PC-9 (cell line): ENCODE measurements at regions not wholly inside any gene's neighbourhood (a gene's known extent, or its start where the extent isn't known, plus 50 kb on each side); places are given as distances from the start of the nearest gene placed in this dataset.

ENCODE experiments used
- BruUV-seq: library from RNA; stranded (reverse); fragments of 400-500 nt; replicated peaks from 2 replicates; lab custom pipeline; 2021; lab: Mats Ljungman, UMichigan
- CTCF ChIA-PET: fragments of 300-600 bp; sonication (Branson Sonifier 250); formaldehyde crosslinking; loops from one replicate; lab custom pipeline; 2022; ENCODE audit warnings: antibody characterized with exemption; lab: Charles Lee
- POLR2A ChIA-PET: fragments of 300-600 bp; sonication (Branson Sonifier 250); formaldehyde crosslinking; loops from one replicate; lab custom pipeline; 2022; ENCODE audit warnings: antibody characterized with exemption; ENCODE audit not compliant: unreplicated experiment; lab: Charles Lee
- DNase-seq, 2 experiments: peaks; one replicate each; pipeline versions ENCODE4 v3.0.0 to v3.0.0-alpha.2; 2015 to 2022; ENCODE audit warnings: mixed read lengths in 1 of 2
- H2AFZ ChIP-seq: fragments of 200-600 bp; sonication (generic); 2 replicates; pipeline ENCODE4 v1.8.1; 2017; ENCODE audit warnings: antibody characterized with exemption
- H3F3A ChIP-seq: fragments of 200-600 bp; sonication (generic); 2 replicates; pipeline ENCODE4 v1.8.1; 2017; ENCODE audit warnings: antibody characterized with exemption, mild to moderate bottlenecking, low read depth; ENCODE audit not compliant: insufficient read depth
- H3K27ac ChIP-seq: fragments of 200-600 bp; sonication (generic); 2 replicates; pipeline ENCODE4 v1.6.1; 2016; ENCODE audit warnings: mixed run types
- H3K27me3 ChIP-seq: fragments of 200-600 bp; sonication (generic); 2 replicates; pipeline ENCODE4 v1.6.1; 2016; ENCODE audit warnings: low read depth, mixed run types; ENCODE audit not compliant: insufficient read depth
- H3K36me3 ChIP-seq: fragments of 200-600 bp; sonication (generic); 2 replicates; pipeline ENCODE4 v1.6.1; 2016; ENCODE audit warnings: low read depth, mixed run types
- H3K4me1 ChIP-seq: fragments of 200-600 bp; sonication (generic); replicated peaks from 2 replicates; pipeline ENCODE4 v1.6.1; 2016; ENCODE audit warnings: mixed run types; ENCODE audit not compliant: insufficient read depth
- H3K4me2 ChIP-seq: fragments of 200-600 bp; sonication (generic); 2 replicates; pipeline ENCODE4 v1.6.1; 2017; ENCODE audit warnings: mixed run types
- H3K4me3 ChIP-seq: fragments of 200-600 bp; sonication (generic); 2 replicates; pipeline ENCODE4 v1.6.1; 2016; ENCODE audit warnings: mixed run types
- H3K79me2 ChIP-seq: fragments of 200-600 bp; sonication (generic); 2 replicates; pipeline ENCODE4 v1.6.1; 2017; ENCODE audit warnings: low read depth, mixed run types
- H3K9me2 ChIP-seq: fragments of 200-600 bp; sonication (generic); 2 replicates; pipeline ENCODE4 v1.8.1; 2017; ENCODE audit warnings: mild to moderate bottlenecking; ENCODE audit not compliant: insufficient read depth
- H3K9me3 ChIP-seq: fragments of 200-600 bp; sonication (generic); 2 replicates; pipeline ENCODE4 v1.8.1; 2016; ENCODE audit warnings: low read depth; ENCODE audit not compliant: insufficient read depth
- H4K20me1 ChIP-seq: fragments of 200-600 bp; sonication (generic); 2 replicates; pipeline ENCODE4 v1.8.1; 2017; ENCODE audit not compliant: insufficient read depth
- EZH2 ChIP-seq: fragments of 200-600 bp; sonication (generic); IDR thresholded peaks from 2 replicates; pipeline ENCODE4 v1.8.0; 2017; ENCODE audit warnings: antibody characterized with exemption, low read depth
- intact Hi-C: fragments of 100-400 bp; cut with micrococcal nuclease; formaldehyde crosslinking; loops from one replicate; pipeline ENCODE4 v1.10.0; 2022; ENCODE audit not compliant: unreplicated experiment
- TF ChIP-seq, protein P1 (sequence below): fragments of 200-600 bp; sonication (generic); conservative IDR thresholded peaks from 2 replicates; pipeline ENCODE4 v1.6.1; 2017; ENCODE audit warnings: mixed run types, antibody characterized with exemption, mild to moderate bottlenecking, moderate library complexity

GRCh38 chr12:105799103-105799502, 339.7 kb downstream of the NUAK1 start:
- H3K27me3 ChIP-seq = no peaks in the 10 kb centered on the region
- CTCF ChIA-PET = no interaction called here
- TF ChIP-seq, protein P1, sequence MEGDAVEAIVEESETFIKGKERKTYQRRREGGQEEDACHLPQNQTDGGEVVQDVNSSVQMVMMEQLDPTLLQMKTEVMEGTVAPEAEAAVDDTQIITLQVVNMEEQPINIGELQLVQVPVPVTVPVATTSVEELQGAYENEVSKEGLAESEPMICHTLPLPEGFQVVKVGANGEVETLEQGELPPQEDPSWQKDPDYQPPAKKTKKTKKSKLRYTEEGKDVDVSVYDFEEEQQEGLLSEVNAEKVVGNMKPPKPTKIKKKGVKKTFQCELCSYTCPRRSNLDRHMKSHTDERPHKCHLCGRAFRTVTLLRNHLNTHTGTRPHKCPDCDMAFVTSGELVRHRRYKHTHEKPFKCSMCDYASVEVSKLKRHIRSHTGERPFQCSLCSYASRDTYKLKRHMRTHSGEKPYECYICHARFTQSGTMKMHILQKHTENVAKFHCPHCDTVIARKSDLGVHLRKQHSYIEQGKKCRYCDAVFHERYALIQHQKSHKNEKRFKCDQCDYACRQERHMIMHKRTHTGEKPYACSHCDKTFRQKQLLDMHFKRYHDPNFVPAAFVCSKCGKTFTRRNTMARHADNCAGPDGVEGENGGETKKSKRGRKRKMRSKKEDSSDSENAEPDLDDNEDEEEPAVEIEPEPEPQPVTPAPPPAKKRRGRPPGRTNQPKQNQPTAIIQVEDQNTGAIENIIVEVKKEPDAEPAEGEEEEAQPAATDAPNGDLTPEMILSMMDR = no peak
- TF ChIP-seq EZH2 = no peak
- no TSS peak for BruUV-seq
- no peak overlapping the region for H3K4me2 ChIP-seq
- DNase-seq = no peak
- no peaks in the 10 kb centered on the region for H3K9me2 ChIP-seq
- no peaks in the 10 kb centered on the region for H3K36me3 ChIP-seq
- no peaks in the 10 kb centered on the region for H4K20me1 ChIP-seq
- no peak overlapping the region for H3K27ac ChIP-seq
- H3K9me3 ChIP-seq = 0 out of 2 replicates have a peak, but pooled peaks cover 5% of the 10 kb centered on the region
- POLR2A ChIA-PET = no interaction called here
- H3K4me3 ChIP-seq = no peak overlapping the region
- intact Hi-C loops = no loop called here
- 0 out of 2 replicates have a peak, but pooled peaks cover 10% of the 10 kb centered on the region for H3K4me1 ChIP-seq
- H3F3A ChIP-seq = no peaks in the 10 kb centered on the region
- H2AFZ ChIP-seq = no peak overlapping the region
- no peaks in the 10 kb centered on the region for H3K79me2 ChIP-seq

DNA sequence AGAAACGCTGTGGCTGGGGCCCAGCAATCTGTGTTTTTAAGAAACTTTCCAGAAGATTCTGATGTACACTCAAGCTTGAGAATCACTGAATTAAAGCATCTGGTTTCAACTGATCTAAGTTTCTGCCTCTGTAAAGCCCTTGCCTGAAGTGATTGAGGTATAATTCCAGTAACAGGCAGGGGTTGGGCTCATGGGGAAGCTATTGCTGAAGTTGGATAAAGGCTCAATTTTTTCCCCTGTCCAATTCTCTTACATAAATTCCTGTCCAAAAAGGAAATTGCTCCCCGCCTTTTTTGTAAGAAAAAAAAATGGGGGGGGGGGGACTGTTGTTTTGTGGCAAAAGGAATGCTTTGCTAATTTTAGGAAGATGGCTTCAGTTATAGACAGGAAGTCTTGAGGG, 337.4 kb downstream of the NUAK1 start:
- Histone ChIP-seq H2AFZ (no peak overlapping the region), H3K36me3 (no peaks in the 10 kb centered on the region), H3K9me2 (no peaks in the 10 kb centered on the region), H3K4me2 (no peak overlapping the region), H3K79me2 (no peaks in the 10 kb centered on the region), H3K27me3 (no peaks in the 10 kb centered on the region), H3F3A (no peaks in the 10 kb centered on the region), H4K20me1 (no peaks in the 10 kb centered on the region), H3K9me3 (0 out of 2 replicates have a peak, but pooled peaks cover 5% of the 10 kb centered on the region), H3K27ac (no peak overlapping the region), H3K4me1 (peaks cover 15% of the 10 kb centered on the region; the same call in 1 of the 2 replicates), H3K4me3 (no peak overlapping the region)
- ChIA-PET POLR2A (no interaction called here), CTCF (no interaction called here)
- TF ChIP-seq, protein P1 = no peak
- TF ChIP-seq EZH2 = no peak
- no TSS peak for BruUV-seq
- DNase-seq = no peak
- intact Hi-C loops = no loop called here

DNA sequence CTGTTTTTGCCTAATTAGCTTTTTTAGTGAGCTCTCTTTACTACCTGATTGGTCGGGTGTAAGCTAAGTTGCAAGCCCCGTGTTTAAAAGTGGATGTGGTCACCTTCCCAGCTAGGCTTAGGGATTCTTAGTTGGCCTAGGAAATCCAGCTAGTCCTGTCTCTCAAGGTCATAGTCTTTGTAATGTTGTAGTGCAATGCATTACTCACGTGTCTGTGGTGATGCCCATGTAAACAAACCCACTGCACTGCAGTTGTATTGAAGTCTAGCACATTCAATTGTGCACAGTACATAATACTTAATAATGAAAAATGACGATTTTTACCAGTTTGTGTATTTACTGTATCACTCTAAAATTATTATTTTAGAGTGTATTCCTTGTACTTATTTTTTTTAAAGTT, 335.5 kb downstream of the NUAK1 start:
- Histone ChIP-seq H3K9me2 (no peaks in the 10 kb centered on the region), H3K4me2 (peak overlapping the region; percentile 20; the same call in 1 of the 2 replicates), H2AFZ (no peak overlapping the region), H3K4me3 (no peak overlapping the region), H3K79me2 (no peaks in the 10 kb centered on the region), H3K4me1 (peaks cover 18% of the 10 kb centered on the region; the same call in 1 of the 2 replicates), H3K36me3 (no peaks in the 10 kb centered on the region), H4K20me1 (no peaks in the 10 kb centered on the region), H3K27me3 (no peaks in the 10 kb centered on the region), H3K9me3 (0 out of 2 replicates have a peak, but pooled peaks cover 5% of the 10 kb centered on the region), H3K27ac (no peak overlapping the region), H3F3A (no peaks in the 10 kb centered on the region)
- ChIA-PET CTCF (no interaction called here), POLR2A (no interaction called here)
- no TSS peak for BruUV-seq
- intact Hi-C loops = no loop called here
- TF ChIP-seq, protein P1 = no peak
- no peak for TF ChIP-seq EZH2
- peak in 1 of 2 experiments; percentile 67 for DNase-seq
